ENCODE measurements at regions not wholly inside any gene's neighbourhood (a gene's known extent, or its start where the extent isn't known, plus 50 kb on each side); places are given as distances from the start of the nearest gene placed in this dataset.

DNA sequence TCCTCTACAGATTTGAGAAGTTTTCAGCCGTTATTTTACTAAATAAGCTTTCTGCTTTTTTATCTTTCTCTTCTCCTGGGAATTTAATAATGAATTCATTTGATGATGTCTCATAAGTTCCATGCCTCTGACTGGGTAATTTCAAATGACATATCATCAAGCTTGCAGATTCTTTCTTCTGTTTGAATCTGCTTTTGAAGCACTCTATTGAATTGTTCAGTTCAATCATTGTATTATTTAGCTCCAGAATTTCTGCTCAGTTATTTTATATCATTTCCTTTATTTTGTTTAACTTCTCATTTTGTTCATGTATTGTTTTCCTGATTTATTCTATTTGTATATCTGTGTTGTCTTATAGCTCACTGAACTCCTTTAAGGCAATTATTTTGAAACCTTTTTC, 196.9 kb upstream of the CNTNAP2 start:
- TF ChIP-seq, protein P1, sequence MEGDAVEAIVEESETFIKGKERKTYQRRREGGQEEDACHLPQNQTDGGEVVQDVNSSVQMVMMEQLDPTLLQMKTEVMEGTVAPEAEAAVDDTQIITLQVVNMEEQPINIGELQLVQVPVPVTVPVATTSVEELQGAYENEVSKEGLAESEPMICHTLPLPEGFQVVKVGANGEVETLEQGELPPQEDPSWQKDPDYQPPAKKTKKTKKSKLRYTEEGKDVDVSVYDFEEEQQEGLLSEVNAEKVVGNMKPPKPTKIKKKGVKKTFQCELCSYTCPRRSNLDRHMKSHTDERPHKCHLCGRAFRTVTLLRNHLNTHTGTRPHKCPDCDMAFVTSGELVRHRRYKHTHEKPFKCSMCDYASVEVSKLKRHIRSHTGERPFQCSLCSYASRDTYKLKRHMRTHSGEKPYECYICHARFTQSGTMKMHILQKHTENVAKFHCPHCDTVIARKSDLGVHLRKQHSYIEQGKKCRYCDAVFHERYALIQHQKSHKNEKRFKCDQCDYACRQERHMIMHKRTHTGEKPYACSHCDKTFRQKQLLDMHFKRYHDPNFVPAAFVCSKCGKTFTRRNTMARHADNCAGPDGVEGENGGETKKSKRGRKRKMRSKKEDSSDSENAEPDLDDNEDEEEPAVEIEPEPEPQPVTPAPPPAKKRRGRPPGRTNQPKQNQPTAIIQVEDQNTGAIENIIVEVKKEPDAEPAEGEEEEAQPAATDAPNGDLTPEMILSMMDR (IDR thresholded peaks at IDR 0.05): no peak
- no peak for TF ChIP-seq POLR2A (IDR thresholded peaks at IDR 0.05)
